HG03045 (cell line): ENCODE measurements at regions not wholly inside any gene's neighbourhood (a gene's known extent, or its start where the extent isn't known, plus 50 kb on each side); places are given as distances from the start of the nearest gene placed in this dataset.

Source experiments
- ATAC-seq: cut with Tn5 transposase; IDR thresholded peaks from one replicate; pipeline ENCODE4 v1.9.1; 2021; ENCODE audit warnings: mild to moderate bottlenecking, moderate library complexity; ENCODE audit not compliant: unreplicated experiment

DNA sequence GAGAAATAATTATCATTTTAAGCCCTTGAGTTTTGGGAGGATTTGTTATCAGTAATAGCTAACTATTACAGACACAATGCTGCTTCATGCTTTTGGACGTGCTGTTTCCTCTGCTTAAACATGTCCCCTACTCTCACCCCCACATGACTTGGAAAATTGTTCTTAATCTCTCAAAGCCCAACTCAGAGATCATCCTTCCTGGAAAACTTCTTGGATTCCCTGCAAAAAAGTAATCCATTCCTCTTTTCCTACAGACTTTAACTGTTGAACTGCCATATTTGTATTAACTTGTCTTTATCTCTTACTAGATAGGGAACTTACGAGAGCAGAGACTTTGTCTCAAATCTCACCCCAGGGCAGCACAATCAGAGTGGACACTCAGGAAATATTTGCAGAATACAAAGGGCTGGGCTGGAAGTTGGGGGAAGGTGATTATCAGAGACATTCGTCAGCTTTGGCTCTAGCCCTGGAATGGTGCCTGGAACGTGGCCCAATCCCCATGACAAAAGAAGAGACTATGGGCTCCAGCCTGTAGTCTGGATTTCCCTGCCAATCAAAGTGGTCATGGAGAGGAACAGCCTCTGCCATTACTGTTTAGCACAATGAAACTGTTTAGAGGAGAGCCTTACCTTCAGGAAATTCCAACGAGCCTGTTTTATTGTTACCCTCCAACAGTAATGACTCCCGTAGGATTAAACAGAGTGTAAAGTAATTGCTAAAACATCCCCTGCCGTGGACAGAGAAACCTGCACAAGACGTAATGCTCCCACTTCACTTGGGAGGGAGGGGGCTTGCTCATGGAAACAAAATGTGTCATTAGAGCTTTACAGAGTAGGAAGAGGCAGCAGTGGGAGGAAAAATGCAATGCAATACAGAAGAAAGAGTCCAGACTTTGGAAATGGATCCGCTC lies 140.4 kb upstream of the AUTS2 start:
- ATAC-seq = no peak

DNA sequence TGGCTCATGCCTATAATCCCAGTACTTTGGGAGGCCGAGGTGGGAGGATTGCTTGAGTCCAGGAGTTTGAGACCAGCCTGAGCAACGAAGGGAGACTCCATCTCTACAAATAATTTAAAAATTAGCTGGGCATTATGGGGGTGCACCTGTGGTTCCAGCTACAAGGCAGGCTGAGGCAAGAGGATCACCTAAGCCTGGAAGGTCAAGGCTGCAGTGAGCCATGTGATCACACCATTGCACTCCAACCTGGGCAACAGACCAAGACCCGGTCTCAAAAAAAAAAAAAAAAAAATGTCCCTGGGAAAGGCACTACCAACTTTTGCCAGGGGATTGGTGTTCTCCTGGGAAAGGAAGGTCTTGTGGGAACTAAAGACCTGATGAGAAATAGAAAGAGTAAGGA lies 134.2 kb upstream of the AUTS2 start:
- ATAC-seq = no peak

DNA sequence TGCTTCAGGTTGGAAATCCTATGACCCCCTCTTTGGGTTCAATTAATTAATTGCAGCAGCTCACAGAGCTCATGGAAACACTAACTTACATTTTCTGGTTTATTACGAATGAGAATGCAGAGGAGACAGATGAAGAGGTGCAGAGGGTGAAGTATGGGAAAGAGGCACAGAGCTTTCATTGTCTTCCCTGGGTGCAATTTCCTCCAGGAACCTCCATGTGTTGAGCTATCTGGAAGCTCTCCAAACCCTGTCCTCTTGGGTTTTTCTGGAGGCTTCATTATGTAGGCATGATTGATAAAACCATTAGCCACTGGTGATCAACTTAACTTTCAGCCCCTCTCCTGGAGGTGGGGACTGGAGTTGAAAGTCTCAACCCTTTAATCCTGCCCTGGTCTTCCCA lies 133.0 kb upstream of the AUTS2 start:
- no peak for ATAC-seq

DNA sequence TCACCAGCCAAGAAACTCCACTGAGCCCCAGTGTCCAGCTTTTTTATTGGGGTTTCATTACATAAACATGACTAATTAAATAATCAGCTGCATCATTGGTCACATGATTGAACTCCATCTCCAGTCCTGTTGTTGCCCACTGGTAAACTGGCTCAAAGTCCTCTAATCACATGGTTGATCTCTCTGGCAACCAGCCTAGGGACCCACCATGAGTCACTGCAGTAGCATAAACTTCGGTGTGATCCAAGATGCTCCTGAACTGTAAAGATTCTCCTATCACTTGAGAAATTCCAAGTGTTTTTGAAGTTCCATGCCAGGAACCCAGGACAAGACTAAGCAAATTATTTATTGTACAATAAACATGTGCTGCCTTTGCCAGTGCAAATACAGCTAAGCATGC lies 130.4 kb upstream of the AUTS2 start:
- ATAC-seq = no peak

DNA sequence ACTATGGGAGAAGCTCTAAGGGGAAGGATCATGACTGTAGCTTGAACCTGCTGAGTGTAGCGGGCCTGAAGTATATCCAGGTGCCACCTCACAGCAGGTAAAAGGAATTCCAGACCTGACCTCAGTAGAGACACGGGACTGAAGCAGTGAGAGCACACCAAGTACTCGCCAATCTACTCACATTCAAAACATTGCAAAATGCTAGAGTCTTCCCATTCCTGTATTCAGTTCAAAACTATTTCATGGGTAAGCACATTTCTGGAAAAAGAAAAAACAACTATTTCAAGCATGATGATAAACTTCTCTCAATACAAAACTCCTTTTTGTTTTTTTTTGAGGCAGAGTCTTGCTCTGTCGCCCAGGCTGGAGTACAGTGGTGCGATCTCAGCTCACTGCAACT lies 121.9 kb upstream of the AUTS2 start:
- no peak for ATAC-seq

DNA sequence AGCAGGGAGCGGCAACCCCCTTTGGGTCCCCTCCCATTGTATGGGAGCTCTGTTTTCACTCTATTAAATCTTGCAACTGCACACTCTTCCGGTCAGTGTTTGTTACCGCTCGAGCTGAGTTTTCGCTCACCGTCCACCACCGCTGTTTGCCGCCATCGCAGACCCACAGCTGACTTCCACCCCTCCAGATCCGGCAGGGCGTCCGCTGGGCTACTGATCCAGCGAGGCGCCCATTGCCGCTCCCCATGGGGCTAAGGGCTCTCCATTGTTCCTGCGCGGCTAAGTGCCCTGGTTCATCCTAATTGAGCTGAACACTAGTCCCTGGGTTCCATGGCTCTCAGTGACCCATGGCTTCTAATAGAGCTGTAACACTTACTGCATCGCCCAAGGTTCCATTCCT lies 115.6 kb upstream of the AUTS2 start:
- no peak for ATAC-seq

DNA sequence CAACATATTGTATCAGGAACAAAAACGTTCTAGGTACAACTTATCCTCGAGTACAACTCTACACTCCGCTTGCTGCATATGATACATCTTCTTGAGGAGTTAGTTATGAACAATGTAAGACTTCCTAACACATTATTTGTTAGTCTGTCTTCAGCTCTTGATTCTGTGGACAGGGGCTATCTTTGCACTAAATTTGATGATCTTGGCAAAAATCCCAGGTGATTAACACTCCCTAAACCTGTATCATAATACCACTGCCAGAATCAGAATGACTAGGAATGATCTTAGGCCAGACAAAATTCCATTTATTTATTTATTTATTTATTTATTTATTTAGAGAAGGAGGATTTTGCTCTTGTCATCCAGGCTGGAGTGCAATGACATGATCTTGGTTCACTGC lies 108.7 kb upstream of the AUTS2 start:
- ATAC-seq = no peak

DNA sequence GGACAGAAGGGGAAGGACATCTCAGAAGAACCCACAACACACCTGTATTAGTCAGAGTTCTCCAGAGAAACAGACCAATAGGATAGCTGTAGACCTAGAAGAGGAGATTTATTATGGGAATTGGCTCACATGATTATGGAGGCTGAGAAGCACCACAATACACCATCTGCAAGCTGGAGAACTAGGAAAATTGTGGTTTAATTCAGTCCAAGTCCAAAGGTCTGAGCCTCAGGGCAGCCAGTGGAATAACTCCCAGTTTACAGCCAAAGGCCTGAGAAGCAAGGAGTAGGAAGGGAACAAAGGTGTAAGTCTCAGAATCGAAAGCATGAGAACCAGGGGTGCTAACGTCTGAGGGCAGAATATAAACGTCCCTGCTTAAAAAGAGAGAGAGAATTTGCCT lies 99.6 kb upstream of the AUTS2 start:
- no peak for ATAC-seq

DNA sequence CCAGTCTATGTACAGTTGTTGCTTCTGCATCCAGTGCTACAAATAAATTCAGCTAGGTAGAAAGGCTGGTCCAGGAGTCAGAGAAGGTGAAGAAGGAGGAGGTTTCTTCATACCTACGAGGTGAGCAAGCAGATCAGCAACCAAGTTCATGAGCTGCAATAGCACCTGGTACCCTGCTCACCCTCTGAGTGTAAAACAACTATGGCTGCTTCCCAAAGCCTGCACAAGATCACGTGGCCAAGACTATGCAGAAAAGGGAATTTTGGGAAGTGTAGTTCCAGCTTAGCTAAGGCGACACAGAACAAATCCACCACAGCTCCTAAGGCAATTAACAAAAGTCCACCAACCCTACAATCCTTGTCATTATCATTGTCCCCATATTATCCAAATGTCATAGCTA lies 95.9 kb upstream of the AUTS2 start:
- ATAC-seq = no peak

DNA sequence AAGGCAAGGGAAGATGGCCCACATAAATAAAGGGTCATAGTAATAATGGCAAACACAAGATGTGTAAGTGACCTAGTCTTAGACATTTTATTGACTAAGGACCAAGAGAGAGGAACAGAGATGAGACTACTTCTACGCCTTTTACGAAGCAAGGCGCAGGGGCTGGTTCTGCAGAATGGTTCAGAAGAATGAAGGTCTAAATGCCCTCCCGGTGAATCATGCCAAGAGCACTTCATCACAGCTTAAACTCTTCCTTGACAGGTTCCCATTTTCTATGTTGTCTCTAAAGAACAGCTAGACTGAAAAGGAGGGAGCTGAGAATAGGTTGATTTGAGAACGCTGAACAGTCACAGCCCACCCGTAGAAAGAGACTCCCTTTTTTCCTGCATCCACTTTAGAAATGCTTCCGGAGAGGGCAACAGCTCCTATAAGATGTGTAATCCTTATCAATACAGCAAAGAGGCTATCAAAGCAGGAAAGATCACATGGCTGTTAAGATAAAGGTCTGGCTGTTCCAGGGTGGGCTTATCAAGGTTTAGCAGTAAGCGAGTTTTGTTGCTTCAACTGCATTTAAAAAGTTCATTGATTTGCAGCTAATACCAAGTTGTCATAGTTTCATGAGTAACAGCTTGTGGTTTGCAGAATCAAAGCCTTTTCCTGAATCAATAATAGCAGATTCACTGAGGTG lies 93.4 kb upstream of the AUTS2 start:
- ATAC-seq = no peak

DNA sequence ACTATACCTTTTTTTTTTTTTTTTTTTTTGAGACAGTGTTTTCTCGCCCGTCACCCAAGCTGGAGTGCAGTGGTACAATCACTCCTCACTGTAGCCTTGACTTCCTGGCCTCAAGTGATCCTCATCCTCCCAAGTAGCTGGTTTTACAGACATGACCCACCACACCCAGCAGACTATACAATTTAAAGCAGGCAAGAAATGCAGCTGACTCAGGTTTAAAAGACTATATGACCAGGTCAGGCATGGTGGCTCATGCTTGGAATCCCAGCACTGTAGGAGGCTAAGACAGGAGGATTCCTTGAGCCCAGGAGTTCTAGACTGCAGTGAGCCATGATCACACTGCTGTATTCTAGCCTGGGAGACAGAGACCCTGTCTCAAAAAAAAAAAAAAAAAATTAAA lies 89.5 kb upstream of the AUTS2 start:
- ATAC-seq = no peak

DNA sequence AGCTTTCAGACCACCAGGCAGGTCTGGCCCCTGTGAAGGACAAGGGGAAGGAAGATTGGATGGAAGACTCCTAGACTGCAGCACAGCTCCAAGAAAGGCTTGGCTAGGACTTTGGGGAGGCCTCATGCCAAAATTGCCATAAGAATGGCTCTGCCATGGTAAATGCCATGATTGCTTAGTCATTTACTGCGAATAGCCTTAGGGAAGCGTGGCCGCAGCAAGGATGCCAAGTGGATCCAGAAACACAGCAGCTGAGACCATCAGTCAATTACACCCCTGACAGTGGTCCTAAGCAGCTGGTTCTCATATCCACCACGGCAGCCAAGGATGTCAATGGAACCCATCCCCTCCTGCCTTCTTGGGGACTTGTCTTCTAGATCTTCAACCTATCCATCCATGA lies 88.2 kb upstream of the AUTS2 start:
- no peak for ATAC-seq

DNA sequence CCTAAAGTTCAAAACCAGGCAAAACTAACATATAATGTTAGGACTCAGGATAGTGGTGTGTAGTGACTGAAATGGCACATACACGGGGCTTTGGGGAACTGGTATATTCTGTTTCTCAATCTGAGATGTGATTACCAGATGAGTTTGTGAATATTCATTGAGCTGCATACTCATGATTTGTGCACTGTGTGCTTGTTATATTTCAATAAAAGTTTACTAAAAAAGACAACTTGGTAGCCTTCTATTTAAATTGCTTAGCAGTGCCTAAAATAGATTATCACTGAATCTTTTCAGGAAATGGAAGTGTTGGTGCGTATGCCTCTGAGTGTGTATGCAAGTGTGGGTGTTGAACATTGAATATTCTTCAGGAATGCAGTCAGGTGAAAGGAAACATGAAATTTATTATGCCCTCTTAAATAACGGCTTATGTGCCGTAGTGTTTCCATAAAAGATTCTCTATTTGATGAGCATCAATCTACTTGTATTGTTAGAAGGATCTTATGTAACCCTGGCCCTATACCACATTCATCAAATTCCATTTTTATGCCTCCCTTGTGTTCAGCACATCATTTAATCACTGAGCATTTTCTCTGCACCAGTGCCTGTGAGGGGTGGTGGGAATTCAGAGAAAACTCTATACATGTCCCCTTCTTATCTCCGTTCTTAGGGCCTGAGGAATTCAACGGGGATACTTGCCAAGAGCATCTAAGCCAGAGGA lies 82.6 kb upstream of the AUTS2 start:
- ATAC-seq = no peak

DNA sequence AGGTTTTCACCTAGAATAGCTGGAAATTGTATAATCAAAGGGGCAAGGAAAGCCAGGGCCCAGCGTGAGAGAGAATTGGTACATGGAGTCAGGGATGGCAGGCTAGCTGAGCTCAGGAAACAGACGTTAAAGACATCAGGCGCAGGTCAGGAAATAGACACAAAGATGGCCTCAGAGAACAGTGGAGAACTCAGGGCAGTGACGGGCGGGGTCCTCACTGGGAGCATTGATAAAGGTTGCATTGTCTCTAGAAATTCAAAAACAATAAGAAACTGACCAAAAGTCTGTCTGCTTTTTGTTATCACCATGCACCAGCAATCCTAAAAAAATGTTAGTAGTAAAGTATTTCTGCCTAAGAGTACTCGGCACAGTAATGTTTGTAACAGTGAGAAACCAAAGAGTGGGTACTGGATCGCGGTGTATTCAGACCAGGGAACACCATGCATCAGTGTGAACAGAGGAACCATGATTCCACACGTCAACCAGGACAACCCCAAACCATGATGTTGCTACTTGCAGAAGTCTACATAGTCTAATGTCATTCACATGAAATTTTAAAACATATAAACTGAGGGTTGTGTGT lies 81.9 kb upstream of the AUTS2 start:
- no peak for ATAC-seq

DNA sequence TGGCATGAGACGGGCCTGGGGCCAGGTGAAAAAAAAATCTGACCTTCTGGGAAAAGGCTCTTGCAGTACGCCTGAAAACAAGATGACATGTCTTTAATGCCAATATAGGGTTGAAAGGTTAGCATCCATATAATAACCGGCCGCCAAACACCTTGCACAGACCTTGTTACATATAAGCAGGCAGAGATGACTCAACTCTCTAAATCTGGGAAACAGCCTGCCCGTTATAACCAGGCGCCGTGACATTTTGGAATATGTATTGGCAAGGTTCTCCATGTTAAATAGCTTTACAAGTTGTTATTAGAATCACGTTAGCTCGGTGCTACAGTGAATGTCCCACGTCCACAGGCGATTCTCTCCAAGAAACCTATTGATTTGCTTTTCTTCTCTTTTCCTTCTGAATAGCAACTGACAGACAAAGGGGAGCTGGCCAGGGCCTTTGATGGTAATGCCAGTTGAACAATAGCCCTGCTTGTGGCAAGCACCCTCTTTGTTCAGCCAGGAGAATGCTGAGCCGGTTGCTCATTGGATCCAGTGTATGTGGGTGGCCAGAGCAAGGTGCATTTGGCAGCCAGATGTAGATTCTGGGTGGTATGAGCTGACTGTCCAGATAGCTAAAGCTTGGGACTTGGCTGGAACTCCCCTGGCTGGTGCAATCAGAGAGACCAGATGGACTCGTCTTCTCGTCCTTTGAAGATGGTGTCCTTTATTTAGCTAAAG lies 80.1 kb upstream of the AUTS2 start:
- ATAC-seq = no peak

DNA sequence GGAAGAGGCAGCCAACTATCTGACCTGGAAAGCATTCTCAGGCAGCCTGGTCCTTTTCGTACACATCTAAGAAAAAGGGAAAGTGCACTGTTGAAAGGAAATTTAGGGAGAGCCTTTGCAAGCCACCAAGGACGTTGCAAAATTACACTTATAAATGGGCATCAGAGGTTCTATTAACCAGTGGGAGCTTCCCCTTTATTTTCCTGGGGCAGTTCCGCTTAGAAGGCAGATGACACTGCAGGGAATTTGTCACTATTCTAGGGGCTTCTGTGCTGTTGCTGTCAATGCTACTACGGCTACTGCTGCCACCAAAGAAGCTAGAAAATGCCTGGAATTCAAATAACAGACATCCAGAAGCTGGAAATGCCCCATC lies 79.6 kb upstream of the AUTS2 start:
- ATAC-seq = no peak

DNA sequence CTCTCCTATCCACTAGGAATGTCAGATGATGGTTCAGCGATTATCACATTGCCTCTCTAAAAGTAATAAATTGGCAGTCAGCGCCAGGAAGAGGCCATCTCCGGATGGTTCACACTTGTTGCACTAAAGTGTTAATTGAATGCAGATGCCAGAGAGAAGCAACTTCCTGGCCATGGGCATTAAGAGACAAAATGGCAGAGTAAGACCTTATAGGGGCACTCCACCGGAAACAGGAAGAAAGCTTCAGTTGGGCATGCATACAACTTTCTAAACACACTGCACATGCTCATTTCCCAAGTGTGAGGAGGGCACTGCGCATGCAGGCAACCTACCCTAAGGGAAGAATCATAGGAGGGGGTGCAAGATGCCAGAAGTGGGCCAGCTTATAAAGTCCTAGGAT lies 71.7 kb upstream of the AUTS2 start:
- no peak for ATAC-seq

DNA sequence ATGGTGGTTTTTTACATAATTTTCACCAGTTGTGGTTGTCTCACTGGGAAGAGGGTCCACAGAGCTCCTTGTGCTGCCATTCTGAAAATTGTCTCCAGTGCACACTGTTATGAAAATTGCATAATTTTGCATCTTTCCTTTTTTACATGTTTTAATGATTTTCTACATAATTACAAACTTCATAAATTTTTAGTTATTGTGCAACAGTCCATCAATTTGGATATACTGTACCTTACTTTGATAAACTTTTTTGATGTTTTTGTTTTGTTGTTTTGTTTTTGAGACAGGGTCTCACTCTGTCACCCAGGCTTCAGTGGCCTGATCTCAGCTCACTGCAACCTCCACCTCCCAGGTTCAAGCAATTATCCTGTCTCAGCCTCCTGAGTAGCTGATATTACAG lies 70.6 kb upstream of the AUTS2 start:
- no peak for ATAC-seq

DNA sequence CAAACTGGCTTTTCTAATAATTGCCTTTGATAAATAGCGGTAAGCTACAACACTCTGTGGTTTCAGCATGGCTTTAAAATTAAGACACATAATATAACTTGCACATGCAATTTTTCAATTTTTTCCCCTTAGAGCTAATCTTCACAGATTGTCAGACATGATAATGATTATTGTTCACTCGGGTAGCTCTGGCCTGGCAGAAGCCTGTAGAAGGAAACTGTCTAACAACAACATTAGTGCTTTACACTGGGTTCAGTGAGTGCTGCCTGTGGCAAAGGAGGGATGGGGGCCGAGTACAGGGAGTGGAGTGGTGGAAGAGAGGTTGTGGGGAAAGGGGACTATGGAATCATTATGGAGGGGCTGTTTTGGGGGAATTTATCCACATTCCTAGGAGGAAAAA lies 67.2 kb upstream of the AUTS2 start:
- ATAC-seq = no peak

DNA sequence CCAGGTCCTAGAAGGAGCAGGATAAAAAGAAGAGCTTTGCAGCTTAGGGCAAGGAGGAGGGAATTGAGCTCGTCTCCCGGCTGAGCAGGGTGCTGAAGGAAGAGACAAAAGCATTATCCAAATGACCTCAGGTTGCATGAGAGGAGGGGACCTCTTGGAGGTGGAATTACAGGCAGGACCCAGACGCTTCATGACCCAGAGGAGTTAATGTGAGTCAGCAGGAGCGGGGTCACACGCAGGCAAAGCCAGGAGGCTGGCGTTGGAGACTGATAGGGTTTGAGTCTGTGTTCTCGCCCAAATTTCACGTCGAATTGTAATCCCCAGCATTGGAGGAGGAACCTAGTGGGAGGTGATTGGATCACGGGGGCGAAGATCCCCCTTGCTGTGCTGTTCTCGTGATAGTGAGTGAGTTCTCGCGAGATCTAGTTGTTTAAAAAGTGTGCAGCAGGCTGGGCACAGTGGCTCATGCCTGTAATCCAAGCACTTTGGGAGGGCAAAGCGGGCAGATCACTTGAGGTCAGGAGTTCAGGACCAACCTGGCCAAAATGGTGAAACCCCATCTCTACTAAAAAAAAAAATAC lies 63.7 kb upstream of the AUTS2 start:
- ATAC-seq = no peak

DNA sequence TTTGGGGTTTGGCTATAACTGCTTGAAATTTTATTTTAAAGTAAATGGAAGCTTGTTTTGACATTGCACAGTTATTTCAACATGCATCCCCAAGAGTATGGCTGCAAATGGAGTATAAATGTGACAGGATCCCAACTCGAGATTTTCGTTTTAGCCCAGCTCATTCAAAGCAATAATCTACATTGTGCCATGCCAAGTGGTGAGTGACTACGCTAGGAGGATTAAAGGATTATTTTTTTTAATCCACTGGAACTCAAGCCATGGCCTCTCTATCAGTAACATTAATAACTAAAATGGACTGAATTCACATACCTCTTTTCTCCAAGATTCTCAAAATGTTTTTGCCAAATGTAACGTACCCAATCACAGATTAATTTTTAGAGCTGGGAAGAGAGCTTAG lies 60.6 kb upstream of the AUTS2 start:
- ATAC-seq = no peak
